ENCODE measurements at regions not wholly inside any gene's neighbourhood (a gene's known extent, or its start where the extent isn't known, plus 50 kb on each side); places are given as distances from the start of the nearest gene placed in this dataset.

DNA sequence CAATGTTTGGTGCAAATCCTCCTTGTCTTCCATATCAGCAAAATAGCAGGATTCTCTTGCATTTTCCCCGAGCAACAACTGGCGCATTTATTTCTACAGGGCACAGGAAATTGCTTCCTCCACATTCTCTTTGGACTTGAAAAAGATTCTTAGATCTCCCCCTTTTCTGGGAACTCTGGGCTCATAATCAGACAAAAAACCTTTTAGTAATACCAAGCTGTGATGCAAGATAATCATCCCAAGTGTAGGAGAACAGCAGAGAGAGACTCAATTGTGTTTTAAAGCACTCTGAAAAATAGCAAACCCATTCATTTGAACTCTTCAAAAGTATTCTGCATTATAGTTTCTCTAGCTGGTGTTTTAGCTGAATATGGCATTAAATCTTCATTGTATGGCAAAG lies 419.6 kb upstream of the NPVF start:
- no peaks in the 10 kb centered on the region for H3K27me3 ChIP-seq (ENCODE audit: insufficient read depth, low read depth, low read length)
- no peak overlapping the region for H3K4me3 ChIP-seq (ENCODE audit: low read length)
- H3K9ac ChIP-seq (ENCODE audit: low read length) = no peak overlapping the region
- no peaks in the 10 kb centered on the region for H3K9me3 ChIP-seq (ENCODE audit: low read length)
- H3K79me2 ChIP-seq (replicated peaks; ENCODE audit: insufficient read depth, low read length) = no peaks in the 10 kb centered on the region
- H3K27ac ChIP-seq (ENCODE audit: low read length) = no peak overlapping the region
- H3K4me2 ChIP-seq (ENCODE audit: low read length) = no peak overlapping the region
- H2AFZ ChIP-seq (ENCODE audit: low read depth, low read length) = no peak overlapping the region
- no peaks in the 10 kb centered on the region for H4K20me1 ChIP-seq (ENCODE audit: insufficient read depth)
- H3K36me3 ChIP-seq (ENCODE audit: insufficient read depth, low read length) = no peaks in the 10 kb centered on the region
- H3F3A ChIP-seq (ENCODE audit: insufficient read depth, low read length, poor library complexity, severe bottlenecking) = no peaks in the 10 kb centered on the region
- TF ChIP-seq SMC3 (conservative IDR thresholded peaks at IDR 0.05; ENCODE audit: poor library complexity) = no peak
- TF ChIP-seq, protein P1, sequence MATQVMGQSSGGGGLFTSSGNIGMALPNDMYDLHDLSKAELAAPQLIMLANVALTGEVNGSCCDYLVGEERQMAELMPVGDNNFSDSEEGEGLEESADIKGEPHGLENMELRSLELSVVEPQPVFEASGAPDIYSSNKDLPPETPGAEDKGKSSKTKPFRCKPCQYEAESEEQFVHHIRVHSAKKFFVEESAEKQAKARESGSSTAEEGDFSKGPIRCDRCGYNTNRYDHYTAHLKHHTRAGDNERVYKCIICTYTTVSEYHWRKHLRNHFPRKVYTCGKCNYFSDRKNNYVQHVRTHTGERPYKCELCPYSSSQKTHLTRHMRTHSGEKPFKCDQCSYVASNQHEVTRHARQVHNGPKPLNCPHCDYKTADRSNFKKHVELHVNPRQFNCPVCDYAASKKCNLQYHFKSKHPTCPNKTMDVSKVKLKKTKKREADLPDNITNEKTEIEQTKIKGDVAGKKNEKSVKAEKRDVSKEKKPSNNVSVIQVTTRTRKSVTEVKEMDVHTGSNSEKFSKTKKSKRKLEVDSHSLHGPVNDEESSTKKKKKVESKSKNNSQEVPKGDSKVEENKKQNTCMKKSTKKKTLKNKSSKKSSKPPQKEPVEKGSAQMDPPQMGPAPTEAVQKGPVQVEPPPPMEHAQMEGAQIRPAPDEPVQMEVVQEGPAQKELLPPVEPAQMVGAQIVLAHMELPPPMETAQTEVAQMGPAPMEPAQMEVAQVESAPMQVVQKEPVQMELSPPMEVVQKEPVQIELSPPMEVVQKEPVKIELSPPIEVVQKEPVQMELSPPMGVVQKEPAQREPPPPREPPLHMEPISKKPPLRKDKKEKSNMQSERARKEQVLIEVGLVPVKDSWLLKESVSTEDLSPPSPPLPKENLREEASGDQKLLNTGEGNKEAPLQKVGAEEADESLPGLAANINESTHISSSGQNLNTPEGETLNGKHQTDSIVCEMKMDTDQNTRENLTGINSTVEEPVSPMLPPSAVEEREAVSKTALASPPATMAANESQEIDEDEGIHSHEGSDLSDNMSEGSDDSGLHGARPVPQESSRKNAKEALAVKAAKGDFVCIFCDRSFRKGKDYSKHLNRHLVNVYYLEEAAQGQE (IDR thresholded peaks at IDR 0.05; ENCODE audit: borderline replicate concordance) = no peak
- TF ChIP-seq EZH2 (IDR thresholded peaks at IDR 0.05; ENCODE audit: borderline replicate concordance, insufficient read depth, low read length, poor library complexity, severe bottlenecking) = no peak
- no peak for TF ChIP-seq TAF1 (IDR thresholded peaks at IDR 0.05; ENCODE audit: low read depth)
- TF ChIP-seq EP300 (conservative IDR thresholded peaks at IDR 0.05; ENCODE audit: poor library complexity, severe bottlenecking) = no peak
- no peak for TF ChIP-seq MXI1 (conservative IDR thresholded peaks at IDR 0.05; ENCODE audit: poor library complexity, severe bottlenecking)
- TF ChIP-seq, protein P2, sequence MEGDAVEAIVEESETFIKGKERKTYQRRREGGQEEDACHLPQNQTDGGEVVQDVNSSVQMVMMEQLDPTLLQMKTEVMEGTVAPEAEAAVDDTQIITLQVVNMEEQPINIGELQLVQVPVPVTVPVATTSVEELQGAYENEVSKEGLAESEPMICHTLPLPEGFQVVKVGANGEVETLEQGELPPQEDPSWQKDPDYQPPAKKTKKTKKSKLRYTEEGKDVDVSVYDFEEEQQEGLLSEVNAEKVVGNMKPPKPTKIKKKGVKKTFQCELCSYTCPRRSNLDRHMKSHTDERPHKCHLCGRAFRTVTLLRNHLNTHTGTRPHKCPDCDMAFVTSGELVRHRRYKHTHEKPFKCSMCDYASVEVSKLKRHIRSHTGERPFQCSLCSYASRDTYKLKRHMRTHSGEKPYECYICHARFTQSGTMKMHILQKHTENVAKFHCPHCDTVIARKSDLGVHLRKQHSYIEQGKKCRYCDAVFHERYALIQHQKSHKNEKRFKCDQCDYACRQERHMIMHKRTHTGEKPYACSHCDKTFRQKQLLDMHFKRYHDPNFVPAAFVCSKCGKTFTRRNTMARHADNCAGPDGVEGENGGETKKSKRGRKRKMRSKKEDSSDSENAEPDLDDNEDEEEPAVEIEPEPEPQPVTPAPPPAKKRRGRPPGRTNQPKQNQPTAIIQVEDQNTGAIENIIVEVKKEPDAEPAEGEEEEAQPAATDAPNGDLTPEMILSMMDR (IDR thresholded peaks at IDR 0.05; ENCODE audit: poor library complexity, severe bottlenecking) = no peak
- no peak for TF ChIP-seq RAD21 (conservative IDR thresholded peaks at IDR 0.05)
- TF ChIP-seq POLR2AphosphoS5 (IDR thresholded peaks at IDR 0.05) = no peak
- no peaks in the 10 kb centered on the region for H3K9me2 ChIP-seq (ENCODE audit: insufficient read depth, low read length)

DNA sequence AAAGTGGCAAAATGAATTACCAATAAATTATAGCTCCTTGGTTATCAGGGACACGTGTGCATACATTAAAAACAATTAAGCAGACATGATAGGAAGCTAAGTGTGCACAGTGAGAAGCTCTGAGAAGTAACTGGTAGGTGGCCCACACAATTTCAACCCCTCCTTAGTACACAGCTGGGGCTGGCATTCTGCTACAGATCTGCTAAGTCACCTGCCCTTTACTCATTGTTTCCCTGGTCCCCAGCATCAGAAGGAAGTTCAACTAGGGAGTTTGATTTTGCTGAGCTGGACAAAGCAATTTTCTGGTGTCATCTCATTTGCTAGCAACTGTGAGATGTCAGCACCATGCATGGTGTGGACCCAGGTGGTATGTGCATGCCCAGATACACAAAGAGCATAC lies 424.1 kb upstream of the NPVF start:
- H3K4me3 ChIP-seq (ENCODE audit: low read length) = no peak overlapping the region
- H3K9me2 ChIP-seq (ENCODE audit: insufficient read depth, low read length) = no peaks in the 10 kb centered on the region
- H3F3A ChIP-seq (ENCODE audit: insufficient read depth, low read length, poor library complexity, severe bottlenecking) = no peaks in the 10 kb centered on the region
- H3K9me3 ChIP-seq (ENCODE audit: low read length) = no peaks in the 10 kb centered on the region
- H4K20me1 ChIP-seq (ENCODE audit: insufficient read depth) = no peaks in the 10 kb centered on the region
- no peak overlapping the region for H3K27ac ChIP-seq (ENCODE audit: low read length)
- H3K4me2 ChIP-seq (ENCODE audit: low read length) = no peak overlapping the region
- H3K9ac ChIP-seq (ENCODE audit: low read length) = no peak overlapping the region
- H3K36me3 ChIP-seq (ENCODE audit: insufficient read depth, low read length) = no peaks in the 10 kb centered on the region
- no peaks in the 10 kb centered on the region for H3K27me3 ChIP-seq (ENCODE audit: insufficient read depth, low read depth, low read length)
- H2AFZ ChIP-seq (ENCODE audit: low read depth, low read length) = no peak overlapping the region
- TF ChIP-seq MXI1 (conservative IDR thresholded peaks at IDR 0.05; ENCODE audit: poor library complexity, severe bottlenecking) (no peak), TAF1 (IDR thresholded peaks at IDR 0.05; ENCODE audit: low read depth) (no peak), RAD21 (conservative IDR thresholded peaks at IDR 0.05) (no peak), EP300 (conservative IDR thresholded peaks at IDR 0.05; ENCODE audit: poor library complexity, severe bottlenecking) (no peak), POLR2AphosphoS5 (IDR thresholded peaks at IDR 0.05) (no peak), EZH2 (IDR thresholded peaks at IDR 0.05; ENCODE audit: borderline replicate concordance, insufficient read depth, low read length, poor library complexity, severe bottlenecking) (no peak), SMC3 (conservative IDR thresholded peaks at IDR 0.05; ENCODE audit: poor library complexity) (no peak)
- TF ChIP-seq, protein P1 (IDR thresholded peaks at IDR 0.05; ENCODE audit: borderline replicate concordance) = no peak
- TF ChIP-seq, protein P2 (IDR thresholded peaks at IDR 0.05; ENCODE audit: poor library complexity, severe bottlenecking) = no peak
- no peaks in the 10 kb centered on the region for H3K79me2 ChIP-seq (replicated peaks; ENCODE audit: insufficient read depth, low read length)

Data from neural cell (in vitro differentiated cells).